GM12878 (cell line): ENCODE measurements at regions not wholly inside any gene's neighbourhood (a gene's known extent, or its start where the extent isn't known, plus 50 kb on each side); places are given as distances from the start of the nearest gene placed in this dataset.

Experiments used
- ATAC-seq: fragments of 200-7000 bp; cut with Tn5 transposase; 3 replicates; pipeline ENCODE4 v1.9.1; 2020; ENCODE audit warnings: mild to moderate bottlenecking, moderate library complexity
- BruUV-seq: library from RNA; stranded (reverse); fragments of 400-500 nt; replicated peaks from 2 replicates; lab custom pipeline; 2021; lab: Mats Ljungman, UMichigan
- CTCF ChIA-PET: fragments of 300-600 bp; sonication (Branson Sonifier 250); formaldehyde crosslinking; extraction: SDS; loops from one replicate; lab custom pipeline; 2021; ENCODE audit warnings: inconsistent platforms; lab: Yijun Ruan, JAX
- POLR2A ChIA-PET: fragments of 350-600 bp; formaldehyde crosslinking; extraction: SDS; loops from one replicate; lab custom pipeline; 2021; ENCODE audit warnings: inconsistent platforms; lab: Charles Lee
- RAD21 ChIA-PET: fragments of 300-600 bp; sonication (Branson Sonifier 250); formaldehyde crosslinking; loops from one replicate; lab custom pipeline; 2023; ENCODE audit warnings: antibody characterized with exemption; ENCODE audit not compliant: unreplicated experiment; lab: Charles Lee
- SMC1A ChIA-PET: fragments of 300-600 bp; sonication (Branson Sonifier 250); formaldehyde crosslinking; loops from one replicate; lab custom pipeline; 2023; ENCODE audit not compliant: unreplicated experiment, uncharacterized antibody; lab: Charles Lee
- DNase-seq: peaks from one replicate; pipeline ENCODE4 v3.0.0-alpha.2; 2011; ENCODE audit warnings: low read depth, low spot score
- FAIRE-seq: peaks from 3 replicates; lab custom pipeline; 2011; peaks lifted over from hg19 to GRCh38; lab: Jason Lieb, UNC
- H2AFZ ChIP-seq: 2 replicates; pipeline ENCODE4 v1.6.0; 2011; ENCODE audit warnings: low read depth, low read length, control low read depth; ENCODE audit not compliant: control insufficient read depth
- H3K27ac ChIP-seq: 2 replicates; pipeline ENCODE4 v1.5.1; 2011; ENCODE audit warnings: control low read depth; ENCODE audit not compliant: control insufficient read depth, insufficient read depth
- H3K27me3 ChIP-seq, 2 experiments: replicated peaks in 1 of 2; 2 replicates each; pipeline versions ENCODE4 v1.6.0 to v1.6.1; 2011; ENCODE audit warnings: low read length in 1 of 2; ENCODE audit not compliant: control insufficient read depth in 2 of 2, insufficient read depth in 2 of 2
- H3K36me3 ChIP-seq, 2 experiments: 2 replicates each; pipeline ENCODE4 v1.5.1; 2011; ENCODE audit warnings: low read length in 1 of 2; ENCODE audit not compliant: control insufficient read depth in 2 of 2, insufficient read depth in 2 of 2
- H3K4me1 ChIP-seq: 2 replicates; pipeline ENCODE4 v1.6.1; 2011; ENCODE audit warnings: mild to moderate bottlenecking, low read length, moderate library complexity, mixed read lengths; ENCODE audit not compliant: control insufficient read depth, insufficient read depth
- H3K4me2 ChIP-seq: 2 replicates; pipeline ENCODE4 v1.6.0; 2011; ENCODE audit warnings: control low read depth; ENCODE audit not compliant: control insufficient read depth, insufficient read depth
- H3K4me3 ChIP-seq: fragments of 200-600 bp; sonication (generic); 2 replicates; pipeline ENCODE4 v1.5.1; 2016
- H3K79me2 ChIP-seq: 2 replicates; pipeline ENCODE4 v1.6.0; 2011; ENCODE audit warnings: low read length; ENCODE audit not compliant: control insufficient read depth, insufficient read depth
- H3K9ac ChIP-seq: 2 replicates; pipeline ENCODE4 v1.8.0; 2011; ENCODE audit warnings: low read length, control low read depth, mixed read lengths; ENCODE audit not compliant: control insufficient read depth, insufficient read depth
- H3K9me3 ChIP-seq: replicated peaks from 3 replicates; pipeline ENCODE4 v1.5.1; 2011; ENCODE audit warnings: mild to moderate bottlenecking, low read length; ENCODE audit not compliant: control insufficient read depth, insufficient read depth
- H4K20me1 ChIP-seq: 2 replicates; pipeline ENCODE4 v1.6.0; 2011; ENCODE audit not compliant: control insufficient read depth, insufficient read depth
- BHLHE40 ChIP-seq, 2 experiments: fragments of 450-650 bp in 1 of 2; IDR thresholded peaks; 2 replicates each; pipeline ENCODE4 v1.6.1; 2011 to 2017; ENCODE audit warnings: low read depth in 2 of 2, borderline replicate concordance in 1 of 2, improper control_type of control experiment in 1 of 2, low read length in 1 of 2, mild to moderate bottlenecking in 1 of 2
- CBFB ChIP-seq: IDR thresholded peaks from 2 replicates; pipeline ENCODE4 v1.6.1; 2016; ENCODE audit warnings: antibody characterized with exemption, low read depth
- CHD1 ChIP-seq: IDR thresholded peaks from 2 replicates; pipeline ENCODE4 v1.6.1; 2012; ENCODE audit warnings: low read depth, low read length, improper control_type of control experiment
- CHD4 ChIP-seq: fragments of 200-600 bp; sonication (generic); IDR thresholded peaks from 2 replicates; pipeline ENCODE4 v1.6.1; 2016; ENCODE audit warnings: mild to moderate bottlenecking
- IKZF2 ChIP-seq, 2 experiments: fragments of 450-650 bp; IDR thresholded peaks; 2 replicates each; pipeline ENCODE4 v1.6.1; 2017; ENCODE audit warnings: mild to moderate bottlenecking in 2 of 2, moderate library complexity in 2 of 2
- KLF5 ChIP-seq: fragments of 450-650 bp; IDR thresholded peaks from 2 replicates; pipeline ENCODE4 v1.6.1; 2014; ENCODE audit warnings: mild to moderate bottlenecking; ENCODE audit not compliant: partially characterized antibody
- RBBP5 ChIP-seq: fragments of 200-600 bp; sonication (generic); conservative IDR thresholded peaks from 2 replicates; pipeline ENCODE4 v1.6.1; 2016
- RFX5 ChIP-seq: IDR thresholded peaks from 2 replicates; pipeline ENCODE4 v1.6.1; 2011; ENCODE audit warnings: low read depth, low read length, improper control_type of control experiment
- SP1 ChIP-seq: IDR thresholded peaks from one replicate; pipeline ENCODE4 v1.6.1; 2011; ENCODE audit warnings: low read depth, low read length
- SREBF2 ChIP-seq: IDR thresholded peaks from 2 replicates; pipeline ENCODE4 v1.6.1; 2012; ENCODE audit warnings: mild to moderate bottlenecking, low read length
- ZNF217 ChIP-seq: fragments of 450-650 bp; IDR thresholded peaks from 2 replicates; pipeline ENCODE4 v1.6.1; 2017; ENCODE audit warnings: antibody characterized with exemption, mild to moderate bottlenecking
- ZSCAN29 ChIP-seq: fragments of 450-650 bp; IDR thresholded peaks from 2 replicates; pipeline ENCODE4 v1.6.1; 2017; ENCODE audit warnings: mild to moderate bottlenecking, moderate library complexity
- WGBS: methylation state at CpG from one replicate; pipeline ENCODE4 v1.1.6; 2016; ENCODE audit warnings: low lambda C conversion rate; ENCODE audit not compliant: insufficient replicate concordance, insufficient coverage; ENCODE audit errors: missing lambda C conversion rate; 5-methylcytosine and 5-hydroxymethylcytosine counted together
- in situ Hi-C: fragments of 300-500 bp; cut with MboI; formaldehyde crosslinking; loops from 9 replicates; pipeline ENCODE4 v1.14.3; 2018; ENCODE audit warnings: mixed read lengths
- intact Hi-C: fragments of 100-400 bp; cut with micrococcal nuclease; formaldehyde crosslinking; loops from one replicate; pipeline ENCODE4 v1.14.2; 2022; ENCODE audit not compliant: unreplicated experiment
- TF ChIP-seq, protein P1 (sequence below): fragments of 450-650 bp; IDR thresholded peaks from 2 replicates; pipeline ENCODE4 v1.6.1; 2018; ENCODE audit warnings: borderline replicate concordance, mild to moderate bottlenecking; ENCODE audit not compliant: partially characterized antibody
- TF ChIP-seq, protein P2 (sequence below): fragments of 450-650 bp; IDR thresholded peaks from 2 replicates; pipeline ENCODE4 v1.6.1; 2017; ENCODE audit warnings: mild to moderate bottlenecking

- ChIA-PET SMC1A (interaction anchor here (6.7 kb wide), 1 partner anchor 18 kb away, joined by 34 read pairs; no protein-coding TSS in a partner anchor), CTCF (interaction anchor here (1.1 kb wide), 1 partner anchor 21 kb away, joined by 3 read pairs; no protein-coding TSS in a partner anchor), RAD21 (interaction anchor here (1.0 kb wide), 1 partner anchor 13 kb away, joined by 4 read pairs; no protein-coding TSS in a partner anchor), POLR2A (no interaction called here)
- no peak overlapping the region for H3K4me3 ChIP-seq
- in situ Hi-C loops (no loop called here), intact Hi-C loops (loop anchor here (5.0 kb wide), 1 partner anchor 128 kb away; no protein-coding TSS in a partner anchor)
- ATAC-seq (no peak), FAIRE-seq (no peak), DNase-seq (no peak)
- no peaks in the 10 kb centered on the region for H4K20me1 ChIP-seq
- no peak overlapping the region for H2AFZ ChIP-seq
- 62% methylated on average over 6 of the region's 6 CpGs for WGBS
- H3K79me2 ChIP-seq, result no peaks in the 10 kb centered on the region
- no peak overlapping the region for H3K4me2 ChIP-seq
- H3K9me3 ChIP-seq, result no peaks in the 10 kb centered on the region; the same call in 2 of the 3 replicates
- H3K27me3 ChIP-seq, result no peaks in the 10 kb centered on the region
- H3K4me1 ChIP-seq, result peaks cover 7% of the 10 kb centered on the region; the same call in 1 of the 2 replicates
- H3K9ac ChIP-seq, result no peak overlapping the region
- no peak overlapping the region for H3K27ac ChIP-seq
- BruUV-seq, result no TSS peak
- no peaks in the 10 kb centered on the region for H3K36me3 ChIP-seq
- no peak for TF ChIP-seq IKZF2 (IDR thresholded peaks at IDR 0.05)
- TF ChIP-seq CHD4, result no peak
- no peak for TF ChIP-seq SP1
- TF ChIP-seq SREBF2, result no peak
- no peak for TF ChIP-seq CBFB
- TF ChIP-seq ZNF217, result no peak
- TF ChIP-seq KLF5, result no peak
- TF ChIP-seq, protein P1, sequence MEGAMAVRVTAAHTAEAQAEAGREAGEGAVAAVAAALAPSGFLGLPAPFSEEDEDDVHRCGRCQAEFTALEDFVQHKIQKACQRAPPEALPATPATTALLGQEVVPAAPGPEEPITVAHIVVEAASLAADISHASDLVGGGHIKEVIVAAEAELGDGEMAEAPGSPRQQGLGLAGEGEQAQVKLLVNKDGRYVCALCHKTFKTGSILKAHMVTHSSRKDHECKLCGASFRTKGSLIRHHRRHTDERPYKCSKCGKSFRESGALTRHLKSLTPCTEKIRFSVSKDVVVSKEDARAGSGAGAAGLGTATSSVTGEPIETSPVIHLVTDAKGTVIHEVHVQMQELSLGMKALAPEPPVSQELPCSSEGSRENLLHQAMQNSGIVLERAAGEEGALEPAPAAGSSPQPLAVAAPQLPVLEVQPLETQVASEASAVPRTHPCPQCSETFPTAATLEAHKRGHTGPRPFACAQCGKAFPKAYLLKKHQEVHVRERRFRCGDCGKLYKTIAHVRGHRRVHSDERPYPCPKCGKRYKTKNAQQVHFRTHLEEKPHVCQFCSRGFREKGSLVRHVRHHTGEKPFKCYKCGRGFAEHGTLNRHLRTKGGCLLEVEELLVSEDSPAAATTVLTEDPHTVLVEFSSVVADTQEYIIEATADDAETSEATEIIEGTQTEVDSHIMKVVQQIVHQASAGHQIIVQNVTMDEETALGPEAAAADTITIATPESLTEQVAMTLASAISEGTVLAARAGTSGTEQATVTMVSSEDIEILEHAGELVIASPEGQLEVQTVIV, result no peak
- no peak for TF ChIP-seq CHD1
- no peak for TF ChIP-seq RFX5
- TF ChIP-seq ZSCAN29, result no peak
- TF ChIP-seq, protein P2, sequence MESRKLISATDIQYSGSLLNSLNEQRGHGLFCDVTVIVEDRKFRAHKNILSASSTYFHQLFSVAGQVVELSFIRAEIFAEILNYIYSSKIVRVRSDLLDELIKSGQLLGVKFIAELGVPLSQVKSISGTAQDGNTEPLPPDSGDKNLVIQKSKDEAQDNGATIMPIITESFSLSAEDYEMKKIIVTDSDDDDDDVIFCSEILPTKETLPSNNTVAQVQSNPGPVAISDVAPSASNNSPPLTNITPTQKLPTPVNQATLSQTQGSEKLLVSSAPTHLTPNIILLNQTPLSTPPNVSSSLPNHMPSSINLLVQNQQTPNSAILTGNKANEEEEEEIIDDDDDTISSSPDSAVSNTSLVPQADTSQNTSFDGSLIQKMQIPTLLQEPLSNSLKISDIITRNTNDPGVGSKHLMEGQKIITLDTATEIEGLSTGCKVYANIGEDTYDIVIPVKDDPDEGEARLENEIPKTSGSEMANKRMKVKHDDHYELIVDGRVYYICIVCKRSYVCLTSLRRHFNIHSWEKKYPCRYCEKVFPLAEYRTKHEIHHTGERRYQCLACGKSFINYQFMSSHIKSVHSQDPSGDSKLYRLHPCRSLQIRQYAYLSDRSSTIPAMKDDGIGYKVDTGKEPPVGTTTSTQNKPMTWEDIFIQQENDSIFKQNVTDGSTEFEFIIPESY, result no peak
- no peak for TF ChIP-seq BHLHE40 (IDR thresholded peaks at IDR 0.05; ENCODE audit: borderline replicate concordance in 1 of 2, low read depth in 2 of 2, low read length in 1 of 2)
- TF ChIP-seq RBBP5, result no peak
Observed at GRCh38 chr6:63099772-63100459, 111.4 kb upstream of the FKBP1C start.
